ENCODE measurements at regions not wholly inside any gene's neighbourhood (a gene's known extent, or its start where the extent isn't known, plus 50 kb on each side); places are given as distances from the start of the nearest gene placed in this dataset.

- H3K4me1 Mint-ChIP-seq (ENCODE audit: unreplicated experiment): no peaks in the 10 kb centered on the region
- no peaks in the 10 kb centered on the region for H3K27me3 Mint-ChIP-seq (ENCODE audit: unreplicated experiment)
- no peak for DNase-seq (ENCODE audit: extremely low spot score, unreplicated experiment)
- H3K4me3 Mint-ChIP-seq (ENCODE audit: unreplicated experiment): no peak overlapping the region
- H3K36me3 Mint-ChIP-seq (ENCODE audit: unreplicated experiment): no peaks in the 10 kb centered on the region
- H3K9me3 Mint-ChIP-seq (ENCODE audit: unreplicated experiment): peaks cover 28% of the 10 kb centered on the region
- TF ChIP-seq CTCF (IDR thresholded peaks at IDR 0.05): no peak
- no peak overlapping the region for H3K27ac Mint-ChIP-seq (ENCODE audit: unreplicated experiment)
Measured at GRCh38 chr6:164291224-164291623, 876.7 kb downstream of the QKI start.

- Mint-ChIP-seq H3K27me3 (ENCODE audit: unreplicated experiment) (no peaks in the 10 kb centered on the region), H3K4me3 (ENCODE audit: unreplicated experiment) (no peak overlapping the region), H3K9me3 (ENCODE audit: unreplicated experiment) (peaks cover 28% of the 10 kb centered on the region), H3K27ac (ENCODE audit: unreplicated experiment) (no peak overlapping the region), H3K36me3 (ENCODE audit: unreplicated experiment) (no peaks in the 10 kb centered on the region), H3K4me1 (ENCODE audit: unreplicated experiment) (no peaks in the 10 kb centered on the region)
- TF ChIP-seq CTCF (IDR thresholded peaks at IDR 0.05): no peak
- no peak for DNase-seq (ENCODE audit: extremely low spot score, unreplicated experiment)
Measured at GRCh38 chr6:164290101-164290500, 875.6 kb downstream of the QKI start.

- Mint-ChIP-seq H3K27ac (ENCODE audit: unreplicated experiment) (no peak overlapping the region), H3K27me3 (ENCODE audit: unreplicated experiment) (no peaks in the 10 kb centered on the region), H3K9me3 (ENCODE audit: unreplicated experiment) (peaks cover 34% of the 10 kb centered on the region), H3K36me3 (ENCODE audit: unreplicated experiment) (no peaks in the 10 kb centered on the region), H3K4me3 (ENCODE audit: unreplicated experiment) (no peak overlapping the region), H3K4me1 (ENCODE audit: unreplicated experiment) (no peaks in the 10 kb centered on the region)
- no peak for TF ChIP-seq CTCF (IDR thresholded peaks at IDR 0.05)
- DNase-seq (ENCODE audit: extremely low spot score, unreplicated experiment): no peak
Measured at GRCh38 chr6:164286011-164286410, 871.5 kb downstream of the QKI start.

GRCh38 chr6:164283574-164283973 lies 869.1 kb downstream of the QKI start:
- H3K4me3 Mint-ChIP-seq (ENCODE audit: unreplicated experiment): no peak overlapping the region
- H3K27ac Mint-ChIP-seq (ENCODE audit: unreplicated experiment): no peak overlapping the region
- H3K27me3 Mint-ChIP-seq (ENCODE audit: unreplicated experiment): no peaks in the 10 kb centered on the region
- H3K36me3 Mint-ChIP-seq (ENCODE audit: unreplicated experiment): no peaks in the 10 kb centered on the region
- TF ChIP-seq CTCF (IDR thresholded peaks at IDR 0.05): no peak
- H3K4me1 Mint-ChIP-seq (ENCODE audit: unreplicated experiment): no peaks in the 10 kb centered on the region
- H3K9me3 Mint-ChIP-seq (ENCODE audit: unreplicated experiment): peaks cover 18% of the 10 kb centered on the region
- DNase-seq (ENCODE audit: extremely low spot score, unreplicated experiment): no peak

- no peak overlapping the region for H3K4me3 Mint-ChIP-seq (ENCODE audit: unreplicated experiment)
- H3K36me3 Mint-ChIP-seq (ENCODE audit: unreplicated experiment): no peaks in the 10 kb centered on the region
- no peak for DNase-seq (ENCODE audit: extremely low spot score, unreplicated experiment)
- H3K27ac Mint-ChIP-seq (ENCODE audit: unreplicated experiment): no peak overlapping the region
- H3K27me3 Mint-ChIP-seq (ENCODE audit: unreplicated experiment): no peaks in the 10 kb centered on the region
- peaks cover 14% of the 10 kb centered on the region for H3K9me3 Mint-ChIP-seq (ENCODE audit: unreplicated experiment)
- H3K4me1 Mint-ChIP-seq (ENCODE audit: unreplicated experiment): no peaks in the 10 kb centered on the region
- TF ChIP-seq CTCF (IDR thresholded peaks at IDR 0.05): no peak
Measured at GRCh38 chr6:164276211-164276610, 861.7 kb downstream of the QKI start.
